GM19467 (cell line): ENCODE measurements at regions not wholly inside any gene's neighbourhood (a gene's known extent, or its start where the extent isn't known, plus 50 kb on each side); places are given as distances from the start of the nearest gene placed in this dataset.
"Not testable (repeated sequence)": the region's sequence is repeated elsewhere in the genome, so short reads cannot be mapped to it uniquely, and the experiment has no call there.

Source experiments
- ATAC-seq: cut with Tn5 transposase; IDR thresholded peaks from one replicate; pipeline ENCODE4 v1.9.1; 2021; ENCODE audit warnings: mild to moderate bottlenecking, moderate library complexity; ENCODE audit not compliant: unreplicated experiment

DNA sequence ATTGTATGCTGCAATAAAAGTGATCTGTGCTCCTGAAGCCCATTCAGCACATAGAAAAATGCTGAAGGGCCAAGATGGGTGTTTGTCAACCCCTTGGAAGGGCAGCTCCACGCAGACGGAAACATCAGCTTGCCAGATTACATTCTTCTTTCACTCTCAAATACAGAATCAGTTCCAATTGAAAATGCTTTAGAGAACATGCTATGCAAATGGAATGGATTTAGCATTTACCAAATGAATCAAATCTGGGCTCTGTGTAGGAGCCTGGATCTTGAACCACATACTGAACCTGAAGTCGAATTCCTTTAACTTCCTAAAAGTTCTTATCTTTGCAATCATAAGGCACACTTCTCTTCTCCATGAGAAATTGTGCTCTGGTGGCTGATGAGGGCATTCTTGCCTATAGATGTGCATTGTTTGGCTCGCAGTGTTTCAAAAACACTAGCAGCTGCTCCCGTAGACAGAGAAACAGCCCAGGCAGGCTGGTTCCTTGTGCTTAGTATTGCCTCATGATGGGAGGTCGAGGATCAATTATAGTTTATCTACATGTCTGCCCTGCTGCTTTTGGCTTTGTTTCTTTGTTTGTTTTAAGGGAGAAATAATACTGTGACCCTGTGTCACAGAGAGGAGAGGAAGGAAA lies 489.8 kb upstream of the FLRT2 start:
- no peak for ATAC-seq

DNA sequence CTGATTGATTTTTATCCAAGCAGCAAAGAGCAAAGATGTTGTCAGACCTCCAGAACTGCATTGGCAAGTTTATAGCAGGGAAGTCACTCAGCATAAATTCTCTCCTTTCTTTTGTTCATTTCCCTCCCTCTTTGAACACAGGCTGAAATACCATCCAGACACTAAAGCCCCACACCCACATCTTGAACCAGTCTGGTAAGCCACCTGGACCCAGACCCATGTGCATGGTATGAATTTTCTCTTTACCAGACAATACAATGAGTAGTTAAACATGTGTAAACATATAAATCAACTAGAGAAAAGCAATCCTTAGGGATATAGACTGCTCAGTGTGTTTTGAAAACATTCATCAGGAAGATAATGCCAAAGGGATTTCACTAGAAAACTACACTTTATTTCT lies 488.3 kb upstream of the FLRT2 start:
- no peak for ATAC-seq

GRCh38 chr14:85042301-85042700 lies 487.6 kb upstream of the FLRT2 start:
- no peak for ATAC-seq

DNA sequence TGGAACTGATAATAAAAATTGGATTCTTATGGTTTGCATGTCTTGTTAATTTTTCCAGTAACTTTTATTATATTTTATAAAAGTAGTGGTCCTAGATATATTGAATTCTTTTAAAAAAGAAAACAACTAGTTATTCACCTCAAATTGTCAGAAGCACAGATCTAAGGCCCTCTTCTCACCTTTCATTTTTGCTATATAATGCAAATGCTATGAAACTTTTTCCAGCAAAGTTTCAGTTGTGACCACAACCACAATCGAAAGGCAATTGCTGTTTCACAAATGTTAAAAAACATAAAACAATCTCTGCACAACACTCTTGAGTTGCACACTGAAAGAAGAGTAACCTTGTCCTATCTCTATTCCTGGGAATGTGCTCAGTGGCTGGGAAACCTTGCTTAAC lies 479.8 kb upstream of the FLRT2 start:
- ATAC-seq: no peak

- no peak for ATAC-seq
Observed at GRCh38 chr14:85052646-85053045, 477.3 kb upstream of the FLRT2 start.

DNA sequence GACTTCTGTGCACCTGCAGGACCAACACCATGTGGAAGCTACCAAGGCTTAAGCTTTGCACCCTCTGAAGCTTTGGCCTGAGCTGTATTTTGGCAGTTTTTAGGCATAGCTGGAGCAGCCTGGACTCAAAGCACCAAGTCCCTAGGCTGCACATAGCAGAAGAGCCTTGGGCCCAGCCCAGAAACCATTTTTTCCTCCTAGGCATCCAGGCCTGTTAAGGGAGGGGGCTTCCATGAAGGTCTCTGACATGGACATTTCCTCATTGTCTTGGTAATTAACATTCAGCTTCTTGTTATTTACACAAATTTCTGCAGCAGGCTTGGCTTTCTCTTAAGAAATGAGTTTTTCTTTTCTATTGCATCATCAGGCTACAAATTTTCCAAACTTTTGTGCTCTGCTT lies 475.8 kb upstream of the FLRT2 start:
- ATAC-seq: no peak

DNA sequence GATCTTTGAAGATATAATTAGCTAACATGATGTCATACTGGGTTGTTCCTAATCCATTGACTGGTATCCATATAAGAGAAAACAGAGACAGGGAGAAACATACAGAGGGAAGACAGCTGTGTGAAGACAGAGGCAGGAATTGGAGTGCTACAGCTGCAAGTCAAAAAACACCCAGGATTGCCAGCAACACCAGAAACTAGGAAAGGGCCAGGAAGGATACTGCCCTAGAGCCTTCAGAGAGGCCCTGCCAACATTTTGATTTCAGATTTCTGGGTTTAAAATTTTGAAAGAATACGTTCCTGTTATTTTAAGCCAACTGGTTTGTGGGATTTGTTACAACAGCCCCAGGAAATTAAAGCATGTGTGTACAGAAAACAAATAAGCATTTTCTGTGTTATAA lies 473.7 kb upstream of the FLRT2 start:
- no peak for ATAC-seq

DNA sequence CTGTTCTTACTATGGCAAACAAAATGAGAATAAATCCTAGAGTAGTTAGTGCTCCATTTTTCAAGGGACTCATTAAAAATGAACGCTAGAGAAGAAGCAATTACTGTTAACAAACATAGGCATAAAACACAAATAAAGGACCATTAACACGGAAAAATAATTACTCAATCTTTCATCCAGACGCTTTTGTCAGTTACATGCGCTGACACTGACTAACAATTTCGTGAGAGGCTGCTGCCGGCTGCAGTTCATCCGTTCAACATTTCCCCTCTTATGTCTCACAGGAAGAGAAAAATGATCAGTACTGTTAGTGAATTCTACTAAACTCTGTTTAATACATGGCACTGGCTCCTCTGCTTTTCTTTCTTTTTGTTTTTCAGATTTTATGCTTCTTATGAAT lies 472.7 kb upstream of the FLRT2 start:
- ATAC-seq: no peak

DNA sequence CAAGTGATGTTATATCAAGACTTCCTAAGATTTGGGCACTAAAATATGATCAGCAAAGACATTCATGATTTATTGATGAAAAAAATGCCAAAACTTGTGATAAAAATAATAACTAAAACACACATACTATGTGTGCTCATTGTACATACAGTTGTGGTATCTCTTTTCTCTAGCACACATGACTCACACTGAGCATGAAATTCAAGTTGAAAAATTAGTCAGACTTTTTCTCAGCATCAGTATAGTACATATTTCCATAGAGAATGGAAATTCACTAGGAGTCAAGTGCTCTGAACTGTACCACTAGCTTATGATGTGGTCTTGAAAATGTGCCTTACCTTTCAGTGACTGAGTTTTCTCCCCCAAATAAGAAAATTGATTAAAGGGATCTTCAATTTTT lies 471.8 kb upstream of the FLRT2 start:
- no peak for ATAC-seq

DNA sequence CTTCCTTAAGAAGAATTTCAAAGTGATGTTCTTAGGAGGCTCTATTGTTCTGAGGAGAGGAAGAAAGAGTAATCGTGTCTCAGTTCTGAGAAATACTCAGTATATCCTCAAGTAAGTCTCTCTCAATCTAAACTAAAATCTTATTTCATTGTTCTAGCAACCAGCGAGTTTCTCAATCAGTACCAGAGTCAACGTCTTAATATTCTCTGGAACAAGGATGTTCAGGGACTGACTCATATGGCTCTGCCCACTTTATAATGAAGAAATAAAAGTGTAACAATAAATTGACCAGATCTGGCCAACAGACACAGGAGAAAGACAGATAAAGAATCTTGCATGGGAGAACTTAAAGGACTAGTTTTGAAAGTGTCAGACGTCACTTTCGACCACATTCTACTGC lies 469.8 kb upstream of the FLRT2 start:
- ATAC-seq: no peak

DNA sequence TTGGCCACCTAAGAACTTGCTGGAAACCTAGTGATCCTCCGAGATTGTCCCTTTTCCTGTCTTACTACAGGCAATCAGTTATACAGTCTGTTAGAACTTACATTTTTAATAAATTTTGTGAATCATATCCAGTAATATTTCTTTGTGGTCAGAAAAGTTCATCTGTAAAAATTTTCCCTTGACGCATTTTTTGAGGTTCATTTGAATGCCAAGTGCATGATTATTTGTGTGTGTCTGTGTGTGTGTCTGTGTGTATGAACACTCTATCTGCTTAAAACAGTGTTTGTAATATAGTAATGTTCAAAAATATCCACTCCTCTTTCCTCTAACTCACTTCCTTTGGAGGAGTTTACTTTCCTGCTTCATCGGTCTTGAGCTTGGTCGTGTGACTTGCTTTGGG lies 468.7 kb upstream of the FLRT2 start:
- ATAC-seq: no peak

DNA sequence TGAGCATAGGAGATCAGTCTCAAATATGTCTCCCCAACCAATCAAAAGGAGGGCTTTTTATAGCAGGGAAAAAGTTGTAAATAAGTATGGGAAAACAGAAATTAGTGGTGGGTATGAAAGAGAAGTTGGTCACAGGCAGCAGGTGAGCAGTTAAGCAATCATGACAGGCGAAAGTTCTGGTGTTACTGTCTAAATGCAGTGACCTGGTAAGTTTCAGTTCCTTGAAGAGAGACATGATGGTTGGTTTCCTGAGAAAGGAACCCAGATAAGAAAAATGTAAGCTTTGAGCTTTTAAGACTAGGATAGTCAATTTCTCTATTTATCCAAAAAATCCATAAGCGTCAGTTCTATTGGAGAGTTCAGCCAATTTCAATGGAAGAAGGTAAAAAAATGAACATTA lies 466.2 kb upstream of the FLRT2 start:
- no peak for ATAC-seq

DNA sequence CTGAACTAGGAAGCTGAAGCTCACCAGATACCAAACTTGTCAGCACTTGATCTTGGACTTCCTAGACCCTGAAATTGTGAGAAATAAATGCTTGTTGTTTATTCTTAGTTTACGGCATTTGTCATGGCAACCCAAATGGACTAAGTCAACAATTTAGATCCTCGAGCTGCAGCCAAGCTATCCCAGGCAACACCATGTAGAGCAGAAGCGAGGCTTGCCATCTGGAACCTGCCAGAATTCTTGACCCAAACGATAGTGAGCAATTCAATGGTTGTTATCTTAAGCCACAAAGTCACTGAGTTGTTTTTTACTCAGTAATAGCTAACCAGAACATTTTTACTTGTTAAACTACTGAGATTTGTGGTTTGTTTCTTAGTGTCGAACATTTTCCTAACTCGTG lies 458.5 kb upstream of the FLRT2 start:
- ATAC-seq: no peak

DNA sequence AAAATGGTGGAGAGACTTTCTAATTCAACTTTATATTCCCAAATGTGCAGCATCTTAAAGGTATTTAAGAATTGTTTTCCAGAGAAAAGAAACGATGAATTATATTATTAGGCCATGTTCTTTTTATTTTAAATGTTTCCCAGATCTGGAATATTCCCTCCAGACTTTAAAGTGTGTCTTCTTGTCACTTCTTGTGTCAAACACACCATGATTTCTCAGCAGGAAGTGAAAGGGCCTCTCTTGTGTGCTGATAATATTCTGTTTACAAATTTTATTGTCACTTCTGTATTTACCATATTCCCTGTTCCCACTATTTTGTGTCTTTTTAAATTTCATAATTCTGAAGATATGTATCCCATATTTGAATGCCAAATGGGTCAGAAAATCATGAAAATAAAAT lies 455.0 kb upstream of the FLRT2 start:
- ATAC-seq: no peak

GRCh38 chr14:85075694-85076476 lies 454.1 kb upstream of the FLRT2 start:
- no peak for ATAC-seq

DNA sequence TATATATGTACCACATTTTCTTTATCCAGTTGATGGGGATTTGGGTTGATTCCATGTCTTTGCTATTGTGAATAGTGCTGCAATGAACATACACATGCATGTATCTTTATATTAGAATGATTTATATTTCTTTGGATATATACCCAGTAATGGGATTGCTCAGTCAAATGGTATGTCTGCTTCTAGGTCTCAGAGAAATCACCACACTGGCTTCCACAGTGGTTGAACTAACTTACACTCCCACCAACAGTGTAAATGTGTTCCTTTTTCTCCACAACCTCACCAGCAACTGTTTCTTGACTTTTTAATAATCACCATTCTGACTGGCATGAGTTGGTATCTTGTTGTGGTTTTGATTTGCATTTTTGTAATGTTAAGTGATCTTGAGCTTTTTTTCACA lies 452.2 kb upstream of the FLRT2 start:
- not testable (repeated sequence) for ATAC-seq

- no peak for ATAC-seq
Observed at GRCh38 chr14:85079842-85080730, 449.9 kb upstream of the FLRT2 start.

- ATAC-seq: no peak
Observed at GRCh38 chr14:85084344-85084743, 445.6 kb upstream of the FLRT2 start.

GRCh38 chr14:85085981-85086380 lies 444.0 kb upstream of the FLRT2 start:
- no peak for ATAC-seq

DNA sequence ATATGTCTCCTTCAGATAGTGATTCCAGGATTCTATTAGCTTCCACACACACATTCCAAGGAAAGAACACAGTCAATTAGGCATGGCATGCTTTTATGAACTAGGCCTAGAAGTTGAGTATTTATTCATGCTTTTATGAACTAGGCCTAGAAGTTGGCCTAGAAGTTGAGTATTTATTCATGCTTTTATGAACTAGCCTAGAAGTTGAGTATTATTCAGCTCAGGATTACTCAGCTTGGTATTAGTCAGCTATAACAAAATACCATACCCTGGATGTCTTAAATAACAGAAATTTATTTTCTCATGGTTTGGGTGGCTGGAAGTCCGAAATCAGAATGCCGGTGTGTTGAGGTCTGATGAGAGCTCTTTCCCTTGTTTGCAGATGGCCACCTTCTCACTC lies 442.7 kb upstream of the FLRT2 start:
- ATAC-seq: no peak

DNA sequence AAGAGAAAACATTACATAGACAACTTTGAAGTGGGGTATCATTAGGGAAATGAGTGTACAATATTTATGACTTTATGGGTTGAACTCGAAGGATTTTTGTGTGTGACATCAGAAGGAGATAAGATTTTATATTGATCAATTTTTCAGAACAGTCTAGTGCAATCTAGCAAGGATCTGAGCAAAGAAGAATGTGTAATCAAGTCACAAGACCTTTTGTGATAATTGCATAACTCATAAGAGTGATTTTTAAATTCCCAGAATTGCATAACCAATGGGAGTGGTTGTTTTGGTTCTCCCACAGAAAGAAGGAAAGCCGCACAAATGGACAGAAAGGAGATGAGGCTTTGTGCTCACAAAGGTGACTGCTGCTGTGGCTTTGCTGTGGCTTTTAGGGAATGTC lies 441.8 kb upstream of the FLRT2 start:
- ATAC-seq: no peak

DNA sequence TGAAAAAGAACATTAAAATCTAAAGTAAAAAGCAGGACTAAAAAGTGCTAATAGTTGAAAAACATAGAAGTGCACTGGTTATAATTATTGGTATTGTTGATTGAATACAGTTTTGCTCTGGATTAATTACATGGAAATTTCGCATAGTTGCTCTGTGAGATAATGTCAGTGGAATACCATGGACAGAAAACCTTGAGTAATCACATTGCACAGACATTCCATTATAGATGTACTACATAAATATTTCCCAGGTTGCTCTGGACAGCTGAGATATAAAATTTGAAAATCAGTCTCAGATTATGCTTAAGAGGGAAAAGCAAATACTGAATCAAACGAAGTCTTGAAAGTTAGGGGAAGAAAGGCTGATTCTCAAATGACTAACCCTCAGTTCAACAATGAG lies 439.3 kb upstream of the FLRT2 start:
- no peak for ATAC-seq
